ENCODE measurements at regions not wholly inside any gene's neighbourhood (a gene's known extent, or its start where the extent isn't known, plus 50 kb on each side); places are given as distances from the start of the nearest gene placed in this dataset.

DNA sequence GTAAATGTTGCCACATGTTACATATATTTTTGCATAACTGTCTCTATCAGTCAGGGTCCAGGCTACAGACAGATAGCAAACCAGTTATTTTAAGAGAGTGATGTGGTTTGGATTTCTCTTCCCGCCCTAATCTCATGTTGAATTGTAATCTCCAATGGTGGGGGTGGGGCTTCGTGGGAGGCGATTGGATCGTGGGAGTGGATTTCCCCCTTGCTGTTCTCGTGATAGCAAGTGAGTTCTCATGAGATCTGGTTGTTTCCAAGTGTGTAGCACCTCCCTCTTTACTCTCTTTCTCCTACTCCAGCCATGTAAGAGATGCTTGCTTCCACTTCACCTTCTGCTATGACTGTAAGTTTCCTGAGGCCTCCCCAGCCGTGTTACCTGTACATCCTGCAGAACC, 704.2 kb upstream of the TBX3 start (continued):
- TF ChIP-seq EZH2phosphoT487 (IDR thresholded peaks at IDR 0.05; ENCODE audit: borderline replicate concordance) (no peak), POLR2A (IDR thresholded peaks at IDR 0.05; ENCODE audit: borderline replicate concordance, extremely low read depth, insufficient read depth, insufficient read length) (no peak), ELF1 (IDR thresholded peaks at IDR 0.05; ENCODE audit: borderline replicate concordance, low read depth) (no peak), YY1 (IDR thresholded peaks at IDR 0.05; ENCODE audit: extremely low read depth, insufficient replicate concordance, low read depth, low read length) (no peak), POLR2AphosphoS5 (IDR thresholded peaks at IDR 0.05; ENCODE audit: low read depth, low read length) (no peak), EZH2 (IDR thresholded peaks at IDR 0.05) (no peak), CEBPB (IDR thresholded peaks at IDR 0.05; ENCODE audit: low read depth) (no peak), ZFX (IDR thresholded peaks at IDR 0.05) (no peak), SP1 (IDR thresholded peaks at IDR 0.05; ENCODE audit: low read depth) (no peak)

DNA sequence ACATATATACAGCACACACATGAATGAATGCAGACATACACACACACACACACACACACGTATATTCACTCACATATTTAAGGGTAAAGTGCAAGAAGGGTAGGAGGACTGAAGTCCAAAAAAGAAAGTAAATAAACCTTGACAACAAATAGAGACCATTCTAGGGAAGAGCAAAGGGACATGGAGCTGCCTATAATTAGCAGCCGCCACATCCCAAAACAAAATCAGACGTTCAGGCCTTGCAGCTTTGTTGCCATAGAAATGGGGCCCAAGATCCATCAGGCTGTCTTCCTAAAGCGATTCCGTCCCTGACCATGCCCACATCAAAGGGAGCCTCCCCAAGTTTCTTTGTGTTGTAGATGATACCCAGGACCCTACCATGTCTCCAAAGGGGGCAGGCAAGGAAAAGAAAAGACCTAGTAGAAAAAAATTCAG, 703.5 kb upstream of the TBX3 start:
- H3K9me2 ChIP-seq (ENCODE audit: insufficient read depth), result no peaks in the 10 kb centered on the region
- ChIA-PET RAD21 (ENCODE audit: low non-redundant PET in 1 of 2, low total read pairs in 2 of 2, uncharacterized antibody in 2 of 2, unreplicated experiment in 2 of 2) (no interaction called here), CTCF (no interaction called here), POLR2A (no interaction called here)
- no peak overlapping the region for H3K27ac ChIP-seq (ENCODE audit: low read depth, low read length)
- H3K4me3 ChIP-seq (replicated peaks in 1 of 2; ENCODE audit: low read depth in 1 of 2, low read length in 2 of 2), result no peak overlapping the region
- H3K9ac ChIP-seq (ENCODE audit: low read length), result no peak overlapping the region
- H2AFZ ChIP-seq (ENCODE audit: low read depth, low read length, poor library complexity, severe bottlenecking), result no peak overlapping the region
- BruUV-seq (replicated peaks), result no TSS peak
- no peaks in the 10 kb centered on the region for H3K79me2 ChIP-seq (ENCODE audit: insufficient read depth, low read length)
- no peaks in the 10 kb centered on the region for H3K9me3 ChIP-seq (ENCODE audit: control insufficient read depth in 1 of 2, insufficient read depth in 1 of 2, low read depth in 1 of 2, low read length in 2 of 2)
- peaks cover 0 to 3% of the 10 kb centered on the region in 2 experiments; a peak in 1 of 4 replicates for H3K4me1 ChIP-seq (ENCODE audit: control insufficient read depth in 1 of 2, insufficient read depth in 2 of 2, low read length in 2 of 2)
- ATAC-seq (no peak), DNase-seq (ENCODE audit: low read depth, low spot score) (no peak)
- no peak overlapping the region for H3K4me2 ChIP-seq (ENCODE audit: low read length)
- no peaks in the 10 kb centered on the region for H3K27me3 ChIP-seq (ENCODE audit: insufficient read depth, low read length)
- intact Hi-C loops (cut with micrococcal nuclease), result no loop called here
- TF ChIP-seq, protein P1, sequence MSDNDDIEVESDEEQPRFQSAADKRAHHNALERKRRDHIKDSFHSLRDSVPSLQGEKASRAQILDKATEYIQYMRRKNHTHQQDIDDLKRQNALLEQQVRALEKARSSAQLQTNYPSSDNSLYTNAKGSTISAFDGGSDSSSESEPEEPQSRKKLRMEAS (IDR thresholded peaks at IDR 0.05), result no peak
- TF ChIP-seq EZH2 (IDR thresholded peaks at IDR 0.05) (no peak), SP1 (IDR thresholded peaks at IDR 0.05; ENCODE audit: low read depth) (no peak), SRF (IDR thresholded peaks at IDR 0.05; ENCODE audit: low read depth) (no peak), ELF1 (IDR thresholded peaks at IDR 0.05; ENCODE audit: borderline replicate concordance, low read depth) (no peak), EGR1 (IDR thresholded peaks at IDR 0.05; ENCODE audit: low read depth) (no peak), JUND (IDR thresholded peaks at IDR 0.05) (no peak), SIN3A (IDR thresholded peaks at IDR 0.05; ENCODE audit: low read depth) (no peak), CBX3 (IDR thresholded peaks at IDR 0.05; ENCODE audit: low read depth) (no peak), ZFX (IDR thresholded peaks at IDR 0.05) (no peak), POLR2AphosphoS5 (IDR thresholded peaks at IDR 0.05; ENCODE audit: low read depth, low read length) (no peak), TCF7L2 (IDR thresholded peaks at IDR 0.05; ENCODE audit: borderline replicate concordance, extremely low read depth, insufficient read depth, insufficient read length) (no peak), ZNF274 (IDR thresholded peaks at IDR 0.05; ENCODE audit: low read depth, low read length) (no peak), EZH2phosphoT487 (IDR thresholded peaks at IDR 0.05; ENCODE audit: borderline replicate concordance) (no peak)
- TF ChIP-seq, protein P2, sequence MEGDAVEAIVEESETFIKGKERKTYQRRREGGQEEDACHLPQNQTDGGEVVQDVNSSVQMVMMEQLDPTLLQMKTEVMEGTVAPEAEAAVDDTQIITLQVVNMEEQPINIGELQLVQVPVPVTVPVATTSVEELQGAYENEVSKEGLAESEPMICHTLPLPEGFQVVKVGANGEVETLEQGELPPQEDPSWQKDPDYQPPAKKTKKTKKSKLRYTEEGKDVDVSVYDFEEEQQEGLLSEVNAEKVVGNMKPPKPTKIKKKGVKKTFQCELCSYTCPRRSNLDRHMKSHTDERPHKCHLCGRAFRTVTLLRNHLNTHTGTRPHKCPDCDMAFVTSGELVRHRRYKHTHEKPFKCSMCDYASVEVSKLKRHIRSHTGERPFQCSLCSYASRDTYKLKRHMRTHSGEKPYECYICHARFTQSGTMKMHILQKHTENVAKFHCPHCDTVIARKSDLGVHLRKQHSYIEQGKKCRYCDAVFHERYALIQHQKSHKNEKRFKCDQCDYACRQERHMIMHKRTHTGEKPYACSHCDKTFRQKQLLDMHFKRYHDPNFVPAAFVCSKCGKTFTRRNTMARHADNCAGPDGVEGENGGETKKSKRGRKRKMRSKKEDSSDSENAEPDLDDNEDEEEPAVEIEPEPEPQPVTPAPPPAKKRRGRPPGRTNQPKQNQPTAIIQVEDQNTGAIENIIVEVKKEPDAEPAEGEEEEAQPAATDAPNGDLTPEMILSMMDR (IDR thresholded peaks at IDR 0.05 in 2 of 3, conservative IDR thresholded peaks at IDR 0.05 in 1 of 3; ENCODE audit: borderline replicate concordance in 1 of 3, insufficient read depth in 1 of 3, low read depth in 2 of 3, low read length in 2 of 3), result no peak
- TF ChIP-seq, protein P3, sequence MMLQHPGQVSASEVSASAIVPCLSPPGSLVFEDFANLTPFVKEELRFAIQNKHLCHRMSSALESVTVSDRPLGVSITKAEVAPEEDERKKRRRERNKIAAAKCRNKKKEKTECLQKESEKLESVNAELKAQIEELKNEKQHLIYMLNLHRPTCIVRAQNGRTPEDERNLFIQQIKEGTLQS (IDR thresholded peaks at IDR 0.05), result no peak
- TF ChIP-seq, protein P4, sequence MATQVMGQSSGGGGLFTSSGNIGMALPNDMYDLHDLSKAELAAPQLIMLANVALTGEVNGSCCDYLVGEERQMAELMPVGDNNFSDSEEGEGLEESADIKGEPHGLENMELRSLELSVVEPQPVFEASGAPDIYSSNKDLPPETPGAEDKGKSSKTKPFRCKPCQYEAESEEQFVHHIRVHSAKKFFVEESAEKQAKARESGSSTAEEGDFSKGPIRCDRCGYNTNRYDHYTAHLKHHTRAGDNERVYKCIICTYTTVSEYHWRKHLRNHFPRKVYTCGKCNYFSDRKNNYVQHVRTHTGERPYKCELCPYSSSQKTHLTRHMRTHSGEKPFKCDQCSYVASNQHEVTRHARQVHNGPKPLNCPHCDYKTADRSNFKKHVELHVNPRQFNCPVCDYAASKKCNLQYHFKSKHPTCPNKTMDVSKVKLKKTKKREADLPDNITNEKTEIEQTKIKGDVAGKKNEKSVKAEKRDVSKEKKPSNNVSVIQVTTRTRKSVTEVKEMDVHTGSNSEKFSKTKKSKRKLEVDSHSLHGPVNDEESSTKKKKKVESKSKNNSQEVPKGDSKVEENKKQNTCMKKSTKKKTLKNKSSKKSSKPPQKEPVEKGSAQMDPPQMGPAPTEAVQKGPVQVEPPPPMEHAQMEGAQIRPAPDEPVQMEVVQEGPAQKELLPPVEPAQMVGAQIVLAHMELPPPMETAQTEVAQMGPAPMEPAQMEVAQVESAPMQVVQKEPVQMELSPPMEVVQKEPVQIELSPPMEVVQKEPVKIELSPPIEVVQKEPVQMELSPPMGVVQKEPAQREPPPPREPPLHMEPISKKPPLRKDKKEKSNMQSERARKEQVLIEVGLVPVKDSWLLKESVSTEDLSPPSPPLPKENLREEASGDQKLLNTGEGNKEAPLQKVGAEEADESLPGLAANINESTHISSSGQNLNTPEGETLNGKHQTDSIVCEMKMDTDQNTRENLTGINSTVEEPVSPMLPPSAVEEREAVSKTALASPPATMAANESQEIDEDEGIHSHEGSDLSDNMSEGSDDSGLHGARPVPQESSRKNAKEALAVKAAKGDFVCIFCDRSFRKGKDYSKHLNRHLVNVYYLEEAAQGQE (IDR thresholded peaks at IDR 0.05; ENCODE audit: low read depth), result no peak
- no peaks in the 10 kb centered on the region for H3K36me3 ChIP-seq (ENCODE audit: control insufficient read depth in 1 of 2, insufficient read depth in 2 of 2, low read length in 2 of 2)
- no peaks in the 10 kb centered on the region for H4K20me1 ChIP-seq (ENCODE audit: insufficient read depth)

Data from HCT116 (cell line).